HG03342 (cell line): ENCODE measurements at regions not wholly inside any gene's neighbourhood (a gene's known extent, or its start where the extent isn't known, plus 50 kb on each side); places are given as distances from the start of the nearest gene placed in this dataset.
"Not testable (repeated sequence)": the region's sequence is repeated elsewhere in the genome, so short reads cannot be mapped to it uniquely, and the experiment has no call there.

Experiments
- ATAC-seq: cut with Tn5 transposase; IDR thresholded peaks from one replicate; pipeline ENCODE4 v1.9.1; 2021; ENCODE audit warnings: mild to moderate bottlenecking, moderate library complexity; ENCODE audit not compliant: unreplicated experiment

DNA sequence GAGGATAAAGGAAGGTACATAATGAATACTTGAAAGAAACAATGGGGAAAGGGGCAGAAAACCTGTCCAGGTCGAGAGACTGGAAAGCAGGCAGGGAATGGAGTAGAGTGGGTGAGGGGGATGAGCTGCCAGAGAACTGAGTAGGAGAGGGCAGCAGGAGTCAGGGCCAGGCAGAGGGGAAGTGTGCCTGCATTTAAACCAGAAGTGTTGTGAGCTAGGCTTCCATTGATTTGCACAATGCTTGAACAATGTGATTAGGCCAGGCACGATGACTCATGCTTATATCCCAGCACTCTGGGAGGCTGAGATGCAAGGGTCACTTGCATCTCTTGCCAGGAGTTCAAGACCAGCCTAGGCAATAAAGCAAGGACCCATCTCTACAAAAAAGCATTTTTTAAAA, 332.6 kb downstream of the ANAPC1 start:
- not testable (repeated sequence) for ATAC-seq

DNA sequence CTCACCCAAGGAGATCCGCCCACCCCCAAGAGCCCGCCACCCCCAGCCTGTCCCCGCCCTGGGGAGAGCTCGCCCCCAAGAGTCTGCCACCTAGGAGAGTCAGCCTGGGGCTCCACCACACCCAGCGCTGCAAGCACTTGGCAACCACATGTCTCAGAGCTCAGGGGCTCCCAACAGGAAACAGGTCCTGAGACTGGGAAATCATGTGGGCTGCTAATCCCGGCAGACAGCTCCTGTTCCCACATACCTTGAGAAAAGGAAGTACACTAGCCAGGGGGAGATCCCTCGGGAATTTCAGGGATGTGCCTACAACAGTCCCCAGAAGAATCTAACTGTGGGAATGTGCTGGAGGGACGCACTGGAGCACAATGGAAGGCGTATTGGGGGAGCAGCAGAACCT, 331.4 kb downstream of the ANAPC1 start:
- ATAC-seq, result not testable (repeated sequence)

DNA sequence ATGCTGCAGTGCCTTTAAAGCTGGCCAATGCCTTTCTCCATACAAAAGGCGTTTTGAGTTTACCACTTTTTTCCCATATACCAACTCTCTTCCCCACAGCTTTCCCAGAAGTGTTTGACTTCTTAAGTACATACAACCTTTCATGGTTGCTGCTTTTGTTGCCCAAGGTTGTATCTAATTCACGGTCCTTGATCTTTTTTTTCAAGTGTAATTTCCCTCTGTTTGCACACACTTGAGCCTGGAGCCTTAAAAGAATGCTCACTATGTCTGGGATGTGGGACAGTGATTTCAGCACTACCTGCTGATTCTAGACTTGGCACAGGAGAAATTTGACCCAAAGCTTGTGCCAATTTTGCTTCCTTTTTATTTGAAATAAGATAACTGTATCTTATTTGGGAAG, 324.7 kb downstream of the ANAPC1 start:
- ATAC-seq, result not testable (repeated sequence)

DNA sequence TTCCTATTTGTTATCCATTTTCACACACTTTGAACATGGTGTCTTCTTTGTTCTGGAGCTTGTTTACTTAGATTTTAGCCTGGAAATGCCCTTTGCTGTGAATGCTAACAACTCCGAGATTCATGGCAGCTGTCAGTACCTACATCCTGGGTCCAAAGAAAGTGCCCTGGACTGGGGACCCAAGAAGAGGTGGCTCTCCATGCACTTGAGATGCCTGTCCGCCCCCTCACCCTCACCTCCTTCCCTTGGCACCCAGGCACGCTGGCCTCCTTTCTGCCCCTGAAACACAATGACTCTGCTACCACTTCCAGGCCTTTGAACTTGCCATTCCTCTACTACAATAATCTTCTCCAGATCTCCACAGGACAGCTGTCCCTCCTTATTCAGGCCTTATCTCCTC, 324.2 kb downstream of the ANAPC1 start:
- not testable (repeated sequence) for ATAC-seq

DNA sequence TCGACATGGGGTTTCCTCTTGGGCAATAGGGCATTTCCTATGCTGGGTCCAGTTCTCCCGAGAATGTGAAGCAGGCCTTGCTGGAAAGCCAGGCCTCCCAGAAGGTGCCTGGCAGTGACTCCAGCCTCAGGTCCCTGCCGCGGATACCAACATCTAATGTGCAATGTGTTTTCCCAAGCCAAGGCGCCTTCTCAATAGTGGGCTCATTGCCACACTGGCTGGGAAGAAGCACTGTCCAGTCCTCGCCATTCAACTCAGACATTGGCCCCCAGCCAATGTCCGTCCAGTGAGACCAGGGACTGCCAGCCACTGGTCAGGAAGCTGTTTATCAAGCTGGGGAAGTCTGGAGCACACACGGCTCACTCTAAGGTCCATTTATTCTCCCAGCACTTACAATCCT, 317.9 kb downstream of the ANAPC1 start:
- ATAC-seq, result not testable (repeated sequence)

DNA sequence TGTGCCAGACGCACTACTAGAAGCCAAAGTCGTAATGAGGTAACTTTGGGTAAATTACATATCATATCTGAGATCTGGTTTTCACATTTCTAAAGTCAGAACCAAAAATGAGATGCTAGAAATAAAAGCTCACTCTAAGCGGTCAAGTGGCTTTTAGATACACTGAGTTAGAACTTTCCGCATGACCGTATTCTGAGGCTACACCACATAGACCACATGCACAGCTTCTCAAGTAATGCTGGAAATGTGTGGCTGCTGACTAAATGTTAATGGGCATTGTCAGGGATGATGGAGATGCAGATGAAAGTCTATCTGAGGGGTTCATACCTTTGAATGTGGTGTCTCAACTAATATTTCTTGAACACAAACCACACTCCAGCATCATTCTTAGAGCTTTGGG, 316.8 kb downstream of the ANAPC1 start:
- not testable (repeated sequence) for ATAC-seq

DNA sequence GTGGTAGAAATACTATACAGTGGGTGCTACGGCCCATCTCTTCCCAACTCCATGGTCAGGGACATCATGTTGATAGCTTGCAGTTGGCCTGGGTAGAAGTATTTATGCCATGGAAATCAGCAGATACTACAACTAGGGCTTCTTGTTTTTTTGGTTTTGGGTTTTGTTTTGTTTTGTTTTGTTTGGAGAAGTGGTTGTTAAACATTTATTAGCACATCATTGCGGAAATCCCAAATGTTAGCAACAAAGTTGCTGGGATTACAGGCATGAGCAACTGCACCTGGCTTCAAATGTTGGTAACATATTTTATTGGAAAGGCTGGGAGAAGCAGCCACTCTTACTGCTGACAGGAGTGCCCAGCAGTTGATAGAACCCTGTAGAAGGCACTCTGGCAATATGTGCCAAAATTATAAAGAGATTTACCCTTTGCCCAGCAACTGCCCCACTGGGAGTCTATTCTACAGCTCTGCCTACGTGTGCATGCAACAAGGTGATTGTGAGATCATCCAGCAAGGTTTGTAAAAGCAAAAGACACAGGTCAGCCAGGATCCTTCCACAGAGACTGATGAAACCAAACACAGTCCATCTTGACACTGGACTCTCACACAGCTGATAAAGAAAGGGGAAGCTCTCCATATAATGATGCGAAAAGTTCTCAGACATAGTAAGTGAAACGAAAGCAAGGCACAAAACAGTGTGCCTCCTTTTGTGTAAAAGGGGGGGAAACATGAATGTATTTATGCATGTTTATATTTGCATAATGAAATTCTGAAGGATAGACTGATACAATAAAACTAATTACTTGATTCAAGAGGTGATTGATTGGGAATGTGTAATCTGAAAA, 314.4 kb downstream of the ANAPC1 start:
- ATAC-seq, result not testable (repeated sequence)

DNA sequence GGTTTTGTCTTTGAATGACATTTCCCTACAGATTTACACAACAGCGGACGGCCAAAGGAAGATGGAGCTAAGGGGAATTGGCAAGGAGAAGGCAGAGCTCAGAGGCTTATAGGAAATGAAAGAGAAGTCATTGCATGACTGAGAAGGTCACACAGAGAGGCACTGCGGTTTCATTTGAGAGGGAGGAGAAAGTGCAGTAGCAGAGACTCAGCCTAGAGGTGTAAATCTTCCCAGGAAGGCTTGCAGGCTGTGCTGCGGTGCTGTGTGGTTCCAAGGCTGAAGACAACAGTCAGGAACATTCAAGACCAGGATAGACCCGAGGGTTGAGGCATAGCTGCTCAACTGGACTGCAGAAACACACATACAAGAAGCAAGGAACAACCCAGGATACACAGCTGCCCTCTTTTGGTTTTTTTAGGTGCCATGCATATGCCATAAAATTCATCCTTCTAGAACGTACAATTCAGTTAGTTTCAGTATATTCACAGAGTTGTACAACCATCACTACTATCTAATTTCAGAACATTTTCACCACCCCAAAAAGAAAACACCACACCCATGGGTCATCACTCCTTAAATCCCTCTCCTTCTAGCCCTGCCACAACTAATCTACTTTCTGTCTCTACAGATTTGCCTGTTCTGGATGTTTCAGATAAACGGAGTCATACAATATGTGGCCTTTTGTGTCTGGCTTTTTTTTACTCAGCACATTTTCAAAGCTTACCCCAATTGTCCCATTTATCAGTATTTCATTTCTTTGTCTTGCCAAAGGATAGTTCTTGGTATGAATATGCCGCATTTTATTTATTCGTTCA, 313.5 kb downstream of the ANAPC1 start:
- peak; percentile 59 for ATAC-seq

DNA sequence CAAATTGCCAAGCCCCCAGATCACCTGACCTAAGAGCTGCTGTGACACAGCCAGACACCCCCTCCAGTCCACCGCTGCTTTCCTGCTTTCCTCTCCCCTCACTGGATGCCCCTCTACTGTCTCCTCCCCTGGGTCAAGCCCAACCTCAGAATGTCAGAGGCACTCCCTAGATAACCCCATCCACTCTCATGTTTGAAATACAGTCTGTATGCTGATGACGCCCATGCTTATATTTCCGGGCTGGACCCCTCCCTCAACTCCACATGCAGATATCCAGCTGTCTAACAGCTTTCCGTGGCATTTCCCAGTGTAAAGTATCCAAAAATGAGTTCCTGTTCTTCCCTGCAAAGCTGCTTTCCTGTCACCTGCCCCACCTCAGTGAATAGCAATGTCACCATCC, 309.2 kb downstream of the ANAPC1 start:
- ATAC-seq, result not testable (repeated sequence)

DNA sequence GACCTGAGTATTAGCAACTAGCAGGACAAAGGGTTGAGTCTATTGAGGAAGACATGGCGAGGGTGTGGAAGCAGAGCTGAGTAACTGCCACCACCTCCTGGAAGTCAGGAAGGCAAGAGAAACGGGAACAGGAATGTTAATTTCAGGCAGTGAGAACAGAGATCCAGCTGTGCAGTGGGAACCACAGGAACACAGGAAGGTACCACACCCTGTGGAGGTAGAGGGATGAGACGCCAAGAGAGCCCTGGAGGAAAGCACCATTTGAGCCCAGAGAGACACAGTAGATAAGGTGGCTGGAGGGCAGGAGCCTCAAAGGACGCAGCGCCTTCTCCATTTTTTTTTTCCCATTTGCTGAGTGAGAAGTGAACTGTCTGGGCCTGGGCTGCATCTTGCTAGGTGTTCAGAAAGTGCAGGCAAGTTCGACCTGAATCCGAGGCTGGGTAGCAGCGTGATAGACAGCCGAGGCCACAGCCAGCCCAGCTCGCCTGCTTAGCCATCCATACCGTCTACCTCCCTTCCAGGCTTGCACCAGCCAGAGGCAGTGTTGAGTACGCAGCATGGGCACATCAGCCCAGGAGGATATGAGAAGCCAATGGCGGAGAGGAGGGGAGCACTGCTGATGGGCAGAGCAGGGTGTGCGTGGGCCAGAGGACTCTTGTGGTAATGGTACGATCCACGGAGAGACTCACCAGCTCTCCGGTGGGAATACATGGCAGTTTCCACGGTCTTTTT, 306.7 kb downstream of the ANAPC1 start:
- not testable (repeated sequence) for ATAC-seq

DNA sequence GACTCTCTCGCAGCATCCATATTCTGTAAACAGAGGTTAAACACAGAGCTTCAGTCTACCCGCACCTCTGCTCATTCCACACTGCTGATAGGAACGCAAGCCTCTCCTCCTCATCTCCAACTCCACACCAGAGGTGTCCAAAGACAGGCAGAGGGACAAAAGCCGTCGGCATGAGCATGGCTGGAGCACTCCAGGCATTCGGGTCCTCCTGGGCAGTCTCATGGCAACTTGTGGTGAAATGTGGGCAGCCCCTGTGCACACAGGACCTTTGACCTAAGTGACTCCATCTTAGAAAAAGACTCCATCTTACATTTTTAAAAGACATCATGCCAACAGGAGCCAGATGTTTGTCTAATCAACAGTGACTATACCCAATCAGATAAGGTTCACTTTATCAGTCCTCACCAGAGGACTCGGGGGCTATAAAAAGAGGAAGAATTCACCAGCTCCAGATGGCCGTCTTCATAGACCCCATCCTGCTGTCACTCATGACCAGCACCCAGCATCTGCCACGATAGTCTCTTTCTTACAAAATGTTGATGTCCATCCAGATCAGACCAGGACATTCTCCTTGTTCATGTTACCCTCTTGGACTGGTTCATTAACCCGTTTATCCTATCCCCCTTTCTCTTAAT, 304.4 kb downstream of the ANAPC1 start:
- not testable (repeated sequence) for ATAC-seq

DNA sequence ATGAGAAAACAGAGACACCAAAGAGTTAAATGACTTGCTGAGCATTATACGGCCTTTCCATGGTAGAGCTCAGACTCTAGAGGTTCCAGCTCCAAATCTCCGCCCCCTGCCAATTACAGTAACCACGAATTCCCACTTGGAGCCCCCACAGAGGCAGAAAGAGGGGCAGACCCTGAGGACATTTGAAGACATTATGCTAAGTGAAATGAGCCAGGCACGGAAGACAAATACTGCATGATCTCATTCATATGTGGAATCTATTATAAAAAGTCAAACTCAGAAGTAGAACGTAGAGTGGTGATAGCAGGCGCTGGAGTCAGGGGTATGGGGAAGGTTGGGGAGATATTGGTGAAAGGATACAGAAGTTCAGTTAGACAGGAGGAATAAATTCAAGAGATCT, 303.4 kb downstream of the ANAPC1 start:
- ATAC-seq, result not testable (repeated sequence)

DNA sequence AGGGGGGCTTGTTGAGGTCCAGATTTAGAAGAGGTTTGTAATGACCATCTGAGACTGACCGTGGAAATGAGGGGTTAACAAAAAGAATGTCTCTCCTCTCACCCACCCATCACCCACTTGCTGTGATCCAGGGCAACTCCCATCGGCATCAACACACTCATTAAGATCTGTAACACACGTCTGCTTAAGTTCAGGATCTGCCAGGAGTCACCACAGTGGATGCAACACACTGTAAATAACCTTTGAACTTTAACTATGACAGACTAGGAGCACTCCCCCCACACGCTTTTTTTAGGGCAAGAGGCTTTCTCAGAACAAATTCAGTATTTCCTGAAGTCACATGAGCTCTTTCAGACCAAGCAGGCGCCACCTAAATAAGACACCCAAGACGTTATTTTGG, 301.9 kb downstream of the ANAPC1 start:
- not testable (repeated sequence) for ATAC-seq

DNA sequence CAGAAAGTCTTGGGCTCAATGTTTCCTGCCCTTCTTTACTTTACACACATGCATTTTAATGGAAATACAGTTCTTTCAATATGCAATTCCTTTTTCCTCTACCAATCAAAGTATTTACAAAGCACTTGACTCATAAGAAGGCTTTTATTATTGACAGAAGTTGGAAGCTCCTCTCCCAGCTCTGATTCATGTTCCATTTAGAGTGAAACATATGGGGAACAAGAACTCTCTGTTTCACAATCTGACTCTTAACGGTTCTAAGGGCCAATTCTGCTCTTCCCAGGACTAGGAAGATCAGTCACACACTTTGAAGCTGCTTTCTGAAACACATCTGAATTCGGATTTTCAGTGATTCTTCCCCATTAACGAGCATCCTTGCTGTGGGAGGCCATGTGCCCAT, 300.5 kb downstream of the ANAPC1 start:
- ATAC-seq, result not testable (repeated sequence)

DNA sequence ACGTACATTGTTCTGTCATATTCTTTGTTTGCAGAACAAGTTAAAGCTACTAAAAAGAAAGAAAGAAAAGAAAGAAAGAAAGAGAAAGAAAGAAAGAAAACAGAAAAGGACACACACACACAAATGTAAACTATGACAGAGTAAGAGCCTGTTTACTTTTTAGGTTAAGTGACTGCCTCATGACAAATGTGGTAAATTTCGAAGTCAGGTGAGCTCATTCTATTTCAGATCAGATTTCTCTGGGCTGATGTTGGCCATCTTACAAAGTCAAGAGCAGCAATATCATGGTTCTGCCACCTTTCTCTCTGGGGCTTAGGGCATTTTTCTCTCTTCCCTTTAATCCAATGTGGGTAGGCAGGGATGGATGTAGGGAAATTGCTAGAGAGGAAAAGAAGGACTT, 299.5 kb downstream of the ANAPC1 start:
- not testable (repeated sequence) for ATAC-seq

DNA sequence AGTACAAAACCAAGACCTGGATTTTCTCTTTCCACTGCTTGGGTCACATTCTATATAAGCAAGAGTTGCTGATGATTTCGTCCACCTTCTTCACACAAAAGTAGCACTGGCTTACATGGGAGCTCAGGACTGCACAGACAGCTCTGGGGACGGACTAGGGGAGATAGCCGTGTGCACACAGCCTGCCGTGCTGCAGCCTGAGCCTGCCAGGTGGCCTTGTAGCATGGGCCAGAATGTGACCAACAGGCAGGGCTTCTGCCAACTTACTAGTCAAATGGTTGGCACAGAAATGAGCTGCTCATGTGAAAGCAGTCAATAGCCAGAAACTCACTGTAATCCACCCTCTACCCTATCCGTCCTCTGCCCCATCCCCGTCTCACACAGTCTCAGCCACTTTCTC, 299.0 kb downstream of the ANAPC1 start:
- ATAC-seq, result not testable (repeated sequence)

DNA sequence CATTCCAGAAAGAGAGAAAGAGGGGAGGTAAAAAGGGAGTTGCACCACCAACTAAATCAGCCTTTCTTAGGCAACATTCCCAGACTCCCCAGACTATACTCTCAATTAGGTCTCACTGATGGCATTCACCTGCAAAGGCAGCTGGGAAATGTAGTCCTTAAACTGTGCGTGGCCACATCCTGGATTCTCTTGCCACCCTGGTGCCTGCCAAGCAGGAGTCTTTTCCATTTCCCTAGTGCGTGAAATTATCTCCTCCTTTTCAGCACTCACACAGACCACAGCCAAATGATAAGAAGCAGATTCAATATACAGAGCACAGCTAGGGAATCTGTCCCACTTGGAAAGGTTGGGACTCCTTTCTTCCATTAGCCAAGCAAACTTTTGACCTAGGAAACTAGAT, 298.0 kb downstream of the ANAPC1 start:
- ATAC-seq, result not testable (repeated sequence)

DNA sequence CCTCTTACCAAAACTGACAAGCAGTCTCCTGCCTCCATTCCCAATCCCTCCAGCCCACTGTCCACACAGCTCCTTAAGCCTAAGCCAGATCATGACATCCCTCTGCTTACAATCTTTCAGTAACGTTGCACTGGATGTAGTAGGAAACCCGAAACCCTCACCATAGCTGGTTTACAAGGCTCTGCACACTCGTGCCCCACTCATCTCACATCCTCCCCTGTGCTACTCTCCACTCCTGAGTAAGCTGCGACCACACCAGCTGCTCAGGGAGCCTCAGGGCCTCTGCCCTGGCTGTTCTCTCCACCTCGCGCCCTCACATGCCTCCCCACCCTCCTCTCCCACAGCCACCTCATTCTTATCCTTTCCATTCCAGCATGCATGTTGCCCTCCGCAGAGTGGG, 288.9 kb downstream of the ANAPC1 start:
- ATAC-seq, result not testable (repeated sequence)

DNA sequence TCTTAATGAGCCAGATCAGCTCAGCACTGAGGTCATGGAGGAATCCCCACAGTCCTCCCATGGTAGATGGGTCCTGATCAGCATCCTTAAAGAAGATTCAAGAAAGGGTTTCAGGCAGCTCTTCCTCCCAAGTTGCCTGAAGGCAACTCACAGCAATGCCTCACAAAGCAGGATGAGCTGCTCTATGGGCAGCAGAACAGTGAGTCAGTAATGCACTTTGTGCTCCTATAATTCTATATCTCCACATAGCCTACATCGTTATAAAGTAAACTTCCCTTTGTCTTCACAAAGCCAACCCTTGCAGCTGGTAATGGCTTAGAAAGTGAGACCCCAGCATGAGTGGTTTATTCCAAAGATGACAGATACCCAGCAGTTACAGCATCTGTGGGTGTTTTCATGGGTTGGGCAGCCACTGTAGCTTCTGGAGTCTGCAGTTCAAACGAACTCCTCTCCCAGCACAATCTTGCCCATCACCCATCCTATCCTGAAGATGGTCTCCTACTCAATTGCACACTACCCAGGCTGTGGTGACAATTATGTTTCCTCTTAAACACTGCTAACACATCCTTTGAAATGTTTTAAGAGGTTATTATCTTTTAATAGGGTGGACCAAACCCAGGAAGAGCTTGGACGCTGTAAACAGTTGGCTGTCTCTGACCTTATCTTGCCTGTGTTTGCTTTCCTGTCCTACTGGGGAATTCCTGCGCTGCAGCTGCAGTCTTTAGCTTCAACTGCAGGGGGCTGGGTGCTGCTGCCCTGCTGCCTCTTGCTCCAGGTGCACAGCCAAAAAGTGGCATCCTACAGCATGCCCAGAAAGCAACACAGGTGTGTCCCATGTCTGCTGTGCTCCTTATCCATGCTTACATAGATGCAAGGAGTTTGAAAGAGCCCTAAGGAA, 286.9 kb downstream of the ANAPC1 start:
- ATAC-seq, result not testable (repeated sequence)

DNA sequence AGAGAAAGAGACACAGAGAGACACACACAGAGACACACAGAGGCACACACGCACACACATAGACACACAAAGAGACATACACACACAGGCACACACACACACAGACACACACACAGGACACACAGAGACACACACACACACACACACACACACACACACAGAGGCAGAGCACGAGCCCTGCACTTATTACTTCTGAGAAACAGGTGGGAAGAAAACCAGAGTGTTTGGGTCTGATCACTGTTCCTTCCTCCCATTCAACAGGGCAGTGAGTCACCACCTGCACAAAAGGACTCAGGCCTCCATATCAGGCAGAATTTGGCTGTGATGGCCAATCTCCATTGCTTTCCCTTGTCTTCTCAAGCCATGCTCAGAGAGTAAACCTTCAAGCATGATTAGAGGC, 285.0 kb downstream of the ANAPC1 start:
- ATAC-seq, result not testable (repeated sequence)
